ENCODE measurements at regions not wholly inside any gene's neighbourhood (a gene's known extent, or its start where the extent isn't known, plus 50 kb on each side); places are given as distances from the start of the nearest gene placed in this dataset.

GRCh38 chr7:28311670-28312069 is 100.6 kb upstream of the CREB5 start (continued):
- TF ChIP-seq CTCF (IDR thresholded peaks at IDR 0.05) (no peak), GATA2 (CRISPR knock-in tag; IDR thresholded peaks at IDR 0.05) (no peak), SMC3 (IDR thresholded peaks at IDR 0.05; ENCODE audit: low read depth, low read length) (no peak), YY1 (IDR thresholded peaks at IDR 0.05; ENCODE audit: low read depth) (no peak)

- no peaks in the 10 kb centered on the region for H4K20me1 ChIP-seq (ENCODE audit: insufficient read depth)
- no peaks in the 10 kb centered on the region for H3K36me3 ChIP-seq (replicated peaks in 1 of 2; ENCODE audit: control insufficient read depth in 1 of 2, insufficient read depth in 2 of 2, low read length in 1 of 2)
- H2AFZ ChIP-seq (ENCODE audit: low read depth), result no peak overlapping the region
- H3K9me3 ChIP-seq, result no peaks in the 10 kb centered on the region
- TF ChIP-seq ELF1 (IDR thresholded peaks at IDR 0.05) (no peak), SMC3 (IDR thresholded peaks at IDR 0.05; ENCODE audit: low read depth, low read length) (no peak), GABPA (IDR thresholded peaks at IDR 0.05; ENCODE audit: low read depth) (no peak), MXI1 (IDR thresholded peaks at IDR 0.05; ENCODE audit: low read depth, low read length) (no peak), RCOR1 (IDR thresholded peaks at IDR 0.05; ENCODE audit: low read length) (no peak), PBX3 (IDR thresholded peaks at IDR 0.05) (no peak), NFIC (IDR thresholded peaks at IDR 0.05; ENCODE audit: borderline replicate concordance) (no peak), POLR2AphosphoS5 (IDR thresholded peaks at IDR 0.05; ENCODE audit: low read depth, low read length) (no peak), EP300 (IDR thresholded peaks at IDR 0.05; ENCODE audit: borderline replicate concordance in 1 of 2, low read depth in 1 of 2, low read length in 1 of 2) (no peak), USF2 (IDR thresholded peaks at IDR 0.05; ENCODE audit: borderline replicate concordance, low read depth, low read length) (no peak)
- H3K9me2 ChIP-seq, result no peaks in the 10 kb centered on the region
- H3K27ac ChIP-seq (ENCODE audit: low read depth in 2 of 2, low read length in 1 of 2), result no peak overlapping the region
- DNase-seq, result no peak
- CTCF ChIA-PET, result interaction anchor here (1.1 to 2.4 kb wide), 4 partner anchors 14 to 609 kb away, joined by 3 to 11 read pairs (median 5); no protein-coding TSS in a partner anchor
- peaks cover 0 to 29% of the 10 kb centered on the region in 2 experiments; a peak in 2 of 4 replicates for H3K4me1 ChIP-seq (ENCODE audit: control insufficient read depth in 1 of 2, insufficient read depth in 2 of 2, low read depth in 1 of 2, low read length in 1 of 2)
- H3F3A ChIP-seq (replicated peaks; ENCODE audit: insufficient read depth), result no peaks in the 10 kb centered on the region
- H3K79me2 ChIP-seq (ENCODE audit: insufficient read depth), result no peaks in the 10 kb centered on the region
- H3K4me3 ChIP-seq (ENCODE audit: low read depth in 2 of 2, low read length in 1 of 2), result no peak overlapping the region
- no peak overlapping the region for H3K9ac ChIP-seq
- 67% methylated on average over 6 of the region's 6 CpGs for WGBS (ENCODE audit: low lambda C conversion rate)
- no peak overlapping the region for H3K4me2 ChIP-seq
- H3K27me3 ChIP-seq (ENCODE audit: insufficient read depth), result peaks cover 29% of the 10 kb centered on the region; the same call in 1 of the 2 replicates
- POLR2A ChIA-PET, result no interaction called here
Observed at GRCh38 chr7:28312948-28313347, 99.4 kb upstream of the CREB5 start.

Data from SK-N-SH (cell line).